Fibroblast of mammary gland (primary cell): ENCODE measurements at regions not wholly inside any gene's neighbourhood (a gene's known extent, or its start where the extent isn't known, plus 50 kb on each side); places are given as distances from the start of the nearest gene placed in this dataset.

ENCODE experiments used
- DNase-seq: peaks from one replicate; pipeline ENCODE4 v3.0.0-alpha.2; 2010; ENCODE audit warnings: low read depth
- H3K4me3 ChIP-seq: 2 replicates; pipeline ENCODE4 v1.5.1; 2011; ENCODE audit warnings: low read depth, mild to moderate bottlenecking, low read length, moderate library complexity; ENCODE audit not compliant: control insufficient read depth
- CTCF ChIP-seq: conservative IDR thresholded peaks from 2 replicates; pipeline ENCODE4 v1.5.1; 2011; ENCODE audit warnings: low read depth, low read length, inconsistent platforms; ENCODE audit not compliant: control insufficient read depth, insufficient read depth

- H3K4me3 ChIP-seq = no peak overlapping the region
- DNase-seq = no peak
- TF ChIP-seq CTCF = no peak
Observed at GRCh38 chr17:77580531-77581270, 377.8 kb upstream of the TNRC6C start.

GRCh38 chr17:77581480-77581879 lies 377.0 kb upstream of the TNRC6C start:
- no peak overlapping the region for H3K4me3 ChIP-seq
- no peak for TF ChIP-seq CTCF
- peak; percentile 50 for DNase-seq

- no peak overlapping the region for H3K4me3 ChIP-seq
- DNase-seq = no peak
- TF ChIP-seq CTCF = no peak
Observed at GRCh38 chr17:77585142-77585860, 373.2 kb upstream of the TNRC6C start.

GRCh38 chr17:77590951-77591735 lies 367.4 kb upstream of the TNRC6C start:
- no peak overlapping the region for H3K4me3 ChIP-seq
- TF ChIP-seq CTCF = no peak
- no peak for DNase-seq

GRCh38 chr17:77592106-77592865 lies 366.2 kb upstream of the TNRC6C start:
- no peak for TF ChIP-seq CTCF
- no peak overlapping the region for H3K4me3 ChIP-seq
- no peak for DNase-seq

GRCh38 chr17:77593081-77593480 lies 365.4 kb upstream of the TNRC6C start:
- no peak overlapping the region for H3K4me3 ChIP-seq
- no peak for TF ChIP-seq CTCF
- DNase-seq = no peak
